GM19467 (cell line): ENCODE measurements at regions not wholly inside any gene's neighbourhood (a gene's known extent, or its start where the extent isn't known, plus 50 kb on each side); places are given as distances from the start of the nearest gene placed in this dataset.
"Not testable (repeated sequence)": the region's sequence is repeated elsewhere in the genome, so short reads cannot be mapped to it uniquely, and the experiment has no call there.

ENCODE experiments used
- ATAC-seq: cut with Tn5 transposase; IDR thresholded peaks from one replicate; pipeline ENCODE4 v1.9.1; 2021; ENCODE audit warnings: mild to moderate bottlenecking, moderate library complexity; ENCODE audit not compliant: unreplicated experiment

DNA sequence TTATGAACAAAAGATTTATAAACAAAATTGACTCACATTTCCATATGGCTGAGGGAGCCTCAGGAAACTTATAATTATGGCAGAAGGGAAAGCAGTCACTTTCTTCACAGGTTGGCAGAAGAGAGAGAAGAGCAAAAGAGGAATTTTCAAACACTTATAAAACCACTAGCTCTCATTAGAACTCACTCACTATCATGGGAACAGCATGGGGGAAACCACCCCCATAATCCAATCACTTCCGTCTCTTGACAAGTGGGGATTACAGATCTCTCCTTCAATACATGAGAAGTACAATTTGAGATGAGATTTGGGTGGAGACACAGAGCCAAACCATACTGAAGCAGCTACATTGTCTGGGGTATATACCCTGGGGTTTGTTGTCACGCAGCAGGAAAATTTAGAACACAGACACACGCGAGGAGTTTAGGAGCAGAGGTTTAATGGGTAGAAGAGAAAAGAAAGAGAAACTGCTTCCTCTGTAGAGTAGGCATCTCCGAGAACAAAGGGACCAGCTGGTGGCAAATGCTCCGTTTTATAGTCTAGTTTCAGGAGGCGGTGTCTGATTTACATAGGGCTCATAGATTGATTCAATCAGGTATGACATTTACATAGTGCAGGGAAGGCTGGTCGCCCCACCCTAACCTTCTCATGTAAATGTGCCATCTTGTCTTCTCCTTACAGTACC, 2277.7 kb upstream of the AGA start:
- no peak for ATAC-seq

DNA sequence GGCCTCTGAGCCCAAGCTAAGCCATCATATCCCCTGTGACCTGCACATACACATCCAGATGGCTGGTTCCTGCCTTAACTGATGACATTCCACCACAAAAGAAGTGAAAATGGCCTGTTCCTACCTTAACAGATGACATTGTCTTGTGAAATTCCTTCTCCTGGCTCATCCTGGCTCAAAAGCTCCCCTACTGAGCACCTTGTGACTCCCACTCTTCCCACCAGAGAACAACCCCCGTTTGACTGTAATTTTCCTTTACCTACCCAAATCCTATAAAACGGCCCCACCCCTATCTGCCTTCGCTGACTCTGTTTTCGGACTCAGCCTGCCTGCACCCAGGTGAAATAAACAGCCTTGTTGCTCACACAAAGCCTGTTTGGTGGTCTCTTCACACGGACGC, 2284.3 kb upstream of the AGA start:
- not testable (repeated sequence) for ATAC-seq

DNA sequence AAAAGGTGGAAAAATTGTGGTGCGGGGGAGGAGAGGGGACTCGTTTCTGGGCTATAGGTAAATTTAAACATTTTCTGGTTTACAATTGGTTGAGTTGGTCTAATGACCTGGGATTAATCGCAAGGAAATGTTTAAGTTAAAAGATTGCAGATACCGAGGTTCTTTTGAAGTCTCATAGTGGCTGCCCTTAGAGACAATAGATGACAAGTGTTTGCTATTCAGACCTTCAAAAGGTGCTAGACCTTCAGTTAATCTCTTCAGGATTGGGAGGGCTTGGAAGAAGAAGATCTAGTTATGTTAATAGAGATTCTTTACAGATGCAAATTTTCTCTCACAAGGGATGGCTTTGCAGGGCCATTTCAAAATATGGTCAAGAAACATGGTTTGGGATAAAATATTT, 2286.1 kb upstream of the AGA start:
- no peak for ATAC-seq

DNA sequence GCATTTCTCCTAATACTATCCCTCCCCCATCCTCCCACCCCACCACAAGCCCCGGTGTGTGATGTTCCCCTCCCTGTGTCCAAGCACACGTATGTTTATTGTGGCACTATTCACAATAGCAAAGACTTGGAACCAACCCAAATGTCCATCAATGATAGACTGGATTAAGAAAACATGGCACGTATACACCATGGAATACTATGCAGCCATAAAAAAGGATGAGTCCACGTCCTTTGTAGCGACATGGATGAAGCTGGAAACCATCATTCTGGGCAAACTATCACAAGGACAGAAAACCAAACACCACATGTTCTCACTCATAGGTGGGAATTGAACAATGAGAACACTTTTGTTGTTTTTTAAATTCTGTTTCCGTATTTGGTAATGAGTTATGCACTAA, 2294.6 kb upstream of the AGA start:
- not testable (repeated sequence) for ATAC-seq

DNA sequence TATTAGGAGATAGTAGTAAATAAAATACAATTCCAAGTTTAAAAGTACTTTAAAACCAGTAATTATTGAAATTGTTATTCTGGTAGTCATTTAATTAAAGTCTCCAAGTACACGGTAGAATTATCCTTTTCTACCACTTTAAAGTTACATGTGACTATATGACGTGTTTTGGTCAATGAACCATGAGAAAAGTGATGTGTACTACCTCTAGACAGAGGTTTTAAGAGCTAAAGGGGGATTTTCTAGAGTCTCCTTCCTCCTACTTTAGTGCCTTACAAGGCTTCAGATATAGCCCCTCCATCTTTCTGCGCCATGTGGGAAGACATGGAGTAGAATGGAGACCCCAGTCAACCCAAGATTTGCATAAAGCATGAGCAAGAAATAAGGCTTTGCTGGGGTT, 2296.6 kb upstream of the AGA start:
- ATAC-seq = no peak

DNA sequence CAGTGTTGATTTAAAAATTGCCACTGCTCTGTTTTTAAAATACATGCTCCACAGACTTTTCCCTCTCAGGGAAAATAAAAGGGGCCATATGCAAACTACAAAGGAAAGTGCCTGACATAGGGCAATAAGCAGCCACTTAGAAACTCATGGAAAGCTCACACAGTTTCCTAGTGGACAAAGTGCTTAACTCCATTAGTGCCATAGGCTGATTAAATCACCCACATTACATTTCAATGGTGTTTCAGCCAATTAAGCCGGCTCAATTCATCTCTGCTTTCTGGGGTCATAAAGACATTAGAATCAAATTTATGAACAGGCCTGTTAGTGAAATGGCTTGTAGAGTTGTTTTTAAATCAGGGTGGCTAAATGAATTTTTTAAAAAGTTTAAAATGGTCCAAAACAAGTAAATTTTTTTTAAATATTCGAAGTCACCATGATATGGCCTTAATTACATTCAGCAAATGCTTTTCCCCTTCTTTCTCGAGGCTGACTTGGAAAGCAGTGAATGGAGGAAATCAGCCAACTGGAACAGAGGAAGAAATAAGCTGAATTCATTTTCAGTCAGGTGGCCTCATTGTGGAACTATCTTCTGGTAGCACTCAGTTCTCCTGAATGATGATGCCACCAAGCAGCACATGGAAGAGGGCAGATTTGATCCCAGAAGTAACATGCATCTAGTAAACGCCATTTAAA, 2305.1 kb upstream of the AGA start:
- no peak for ATAC-seq

DNA sequence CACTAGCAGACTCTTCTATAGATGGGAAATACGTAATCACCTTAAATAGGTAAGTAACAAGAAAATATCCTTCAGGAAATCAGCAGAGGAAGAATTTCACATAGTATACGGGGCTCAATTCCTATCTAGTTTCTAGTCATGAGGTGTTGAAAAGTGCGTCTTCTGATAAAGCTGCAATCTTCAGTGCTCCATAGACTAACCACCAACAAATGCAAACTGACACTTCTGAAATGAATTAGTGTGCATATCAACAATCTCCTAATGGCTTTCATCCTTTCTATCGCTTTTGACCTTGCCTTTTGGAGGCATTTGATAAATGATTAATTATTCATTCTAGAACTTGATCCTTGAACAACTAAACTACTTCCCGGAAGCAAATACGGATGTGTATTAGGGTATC, 2306.6 kb upstream of the AGA start:
- ATAC-seq = no peak

DNA sequence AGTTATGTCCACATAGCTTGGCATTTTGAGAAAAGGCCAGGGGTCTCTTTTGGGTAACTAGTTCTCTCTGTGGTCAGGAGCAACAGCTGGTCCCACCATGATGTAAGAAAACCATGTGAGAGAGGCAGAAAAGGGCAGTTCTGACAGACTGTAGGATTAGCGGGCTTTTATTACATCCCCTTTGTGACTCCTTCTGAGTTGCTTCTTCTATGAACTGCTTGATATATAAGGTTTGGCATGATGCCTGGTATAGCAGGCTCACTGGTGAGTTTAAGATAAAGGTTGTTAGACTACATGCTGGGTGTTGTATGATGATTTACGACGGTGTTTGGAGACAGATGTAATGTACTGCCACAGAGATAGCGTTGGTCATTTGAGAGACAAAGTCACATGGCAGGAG, 2308.1 kb upstream of the AGA start:
- no peak for ATAC-seq

DNA sequence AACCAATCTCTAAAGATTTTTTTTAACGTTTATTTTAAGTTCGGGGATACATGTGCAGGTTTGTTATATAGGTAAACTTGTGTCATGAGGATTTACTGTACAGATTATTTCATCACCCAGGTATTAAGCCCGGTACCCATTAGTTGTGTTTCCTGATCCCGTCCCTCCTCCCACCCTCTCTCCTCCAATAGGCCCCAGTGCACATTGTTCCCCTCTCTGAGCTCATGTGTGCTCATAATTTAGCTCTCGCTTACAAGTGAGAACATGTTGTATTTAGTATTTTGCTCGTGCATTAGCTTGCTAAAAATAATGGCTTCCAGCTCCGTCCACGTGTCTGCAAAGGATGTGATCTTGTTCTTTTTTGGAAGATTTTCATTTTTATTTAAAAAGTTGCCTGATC, 2309.4 kb upstream of the AGA start:
- ATAC-seq = no peak

DNA sequence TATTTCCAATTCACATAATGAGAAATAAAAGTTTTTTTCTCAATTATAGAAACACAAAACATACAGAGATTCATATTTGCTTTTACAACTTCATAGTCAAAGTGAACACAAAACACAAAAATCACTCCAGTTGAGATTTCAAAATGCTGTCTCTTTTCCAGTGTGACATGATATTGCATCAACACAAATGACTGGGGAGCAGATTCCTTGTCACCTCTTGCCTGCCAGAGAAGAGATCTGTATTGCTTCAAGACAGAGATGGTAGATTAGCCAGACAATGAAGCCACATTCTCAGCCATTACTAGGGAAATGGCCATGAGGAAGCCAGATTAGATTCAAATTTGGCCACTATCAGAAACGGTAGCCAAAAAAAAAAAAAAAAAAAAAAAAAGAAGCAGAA, 2313.1 kb upstream of the AGA start:
- ATAC-seq = no peak

DNA sequence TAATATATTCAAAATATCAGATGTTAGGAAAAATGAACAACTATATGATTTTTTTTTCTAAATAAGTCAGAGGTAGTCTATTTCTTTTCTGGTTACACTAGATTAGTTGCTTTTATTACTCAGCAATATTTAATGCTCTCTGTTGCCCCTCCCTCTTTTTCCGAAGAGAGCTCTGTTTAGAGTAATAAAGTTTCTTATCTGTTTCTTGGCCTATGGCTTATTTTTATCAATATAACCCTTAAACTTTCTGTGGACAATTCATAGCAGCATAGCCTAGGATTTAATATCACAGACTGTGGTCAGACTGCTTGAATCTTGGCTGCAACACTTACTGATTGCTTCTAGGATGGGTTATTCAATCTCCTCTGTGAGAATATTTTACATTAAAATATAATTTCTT, 2315.4 kb upstream of the AGA start:
- ATAC-seq = no peak

DNA sequence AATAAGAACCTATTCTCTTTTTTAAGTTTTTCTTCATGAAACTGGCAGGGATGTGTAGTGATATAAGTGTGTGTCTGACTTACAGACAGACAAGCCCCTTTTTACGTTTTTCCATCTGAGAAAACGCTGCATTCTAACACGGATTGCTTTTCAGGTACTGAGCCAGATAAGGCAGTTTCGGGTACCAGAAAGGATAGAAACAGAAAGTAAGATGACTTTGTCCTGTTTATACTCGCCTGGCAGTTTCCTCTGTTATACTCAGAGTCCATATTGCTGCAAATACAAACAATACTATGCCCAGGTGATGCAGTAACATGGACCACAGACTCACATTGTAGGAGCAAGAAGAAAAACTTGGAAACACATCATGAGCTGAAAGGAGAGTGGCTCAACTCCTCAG, 2320.6 kb upstream of the AGA start:
- ATAC-seq = no peak

DNA sequence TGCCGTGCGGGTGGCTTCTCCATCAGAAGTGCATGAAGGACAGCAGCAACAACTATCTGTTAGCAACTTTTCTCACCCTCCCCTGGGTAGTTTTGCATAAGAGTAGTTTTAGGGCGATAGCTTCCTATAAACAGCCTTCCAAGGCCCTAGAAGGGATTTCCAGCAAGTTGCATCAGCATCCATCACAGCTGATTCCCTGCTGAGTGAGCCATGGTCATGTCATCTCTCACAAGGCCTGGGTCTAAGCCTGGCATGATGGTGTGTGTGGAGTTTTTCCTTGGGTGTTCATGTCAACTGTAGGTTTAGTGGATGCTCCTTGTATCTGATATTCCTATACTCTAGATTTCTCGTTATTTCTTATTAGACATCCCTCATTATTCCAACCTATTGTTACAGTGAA, 2324.7 kb upstream of the AGA start:
- ATAC-seq = no peak

DNA sequence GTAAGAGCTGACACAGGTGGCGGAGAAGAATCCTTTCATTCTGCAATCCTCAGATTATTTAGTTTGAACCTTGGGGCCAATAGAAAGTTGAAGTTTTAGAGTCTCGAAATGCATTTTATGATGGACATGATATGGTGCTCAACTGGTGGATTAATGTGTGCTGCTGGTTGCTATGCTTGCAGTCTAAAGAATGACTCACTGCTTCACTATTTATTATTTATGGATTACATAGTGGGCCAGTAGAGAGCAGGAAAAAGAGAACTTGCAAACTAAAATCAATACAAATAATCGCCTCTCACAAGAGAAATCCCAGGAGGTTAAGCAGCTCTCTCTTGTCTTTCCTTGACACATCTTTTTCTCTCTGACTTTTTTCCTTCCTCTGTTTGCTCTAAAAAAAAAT, 2326.8 kb upstream of the AGA start:
- no peak for ATAC-seq

DNA sequence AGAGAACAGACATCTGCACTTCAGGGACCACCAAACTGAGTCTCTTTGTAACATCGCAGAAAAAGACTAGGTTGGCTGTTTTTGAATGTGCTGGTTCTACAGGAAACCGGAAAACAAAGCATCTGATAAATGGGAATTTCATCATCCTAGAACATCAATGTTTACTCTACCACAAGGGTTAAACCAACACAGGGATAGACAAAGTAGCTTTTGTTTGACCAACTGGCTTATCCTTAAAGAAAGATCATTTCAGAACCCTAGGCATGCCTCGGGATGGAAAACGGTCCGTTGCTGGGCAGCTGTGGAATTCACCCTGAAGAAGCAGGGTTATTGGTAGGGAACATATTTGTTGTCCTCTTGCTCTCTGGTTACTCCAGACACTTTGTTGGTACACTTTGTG, 2355.5 kb upstream of the AGA start:
- ATAC-seq = no peak

DNA sequence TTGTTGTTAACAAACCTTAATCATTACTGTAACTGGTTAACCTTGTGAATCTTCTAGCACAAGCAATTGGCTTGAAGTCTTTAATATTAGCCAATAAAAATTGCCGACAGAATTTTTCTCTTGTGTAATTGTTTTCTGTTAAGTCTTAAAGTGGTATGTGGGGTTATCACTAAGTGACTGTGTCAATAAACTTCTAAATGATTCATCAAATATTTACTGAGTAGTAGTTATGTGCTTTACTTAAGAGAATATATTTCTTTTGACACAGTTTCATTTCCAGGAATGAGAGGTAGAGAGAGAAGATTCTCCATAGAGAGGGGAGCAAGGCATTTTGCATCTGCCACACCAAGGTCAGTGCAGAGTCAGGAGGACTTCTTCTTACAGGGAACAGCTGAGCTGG, 2361.6 kb upstream of the AGA start:
- ATAC-seq = no peak

DNA sequence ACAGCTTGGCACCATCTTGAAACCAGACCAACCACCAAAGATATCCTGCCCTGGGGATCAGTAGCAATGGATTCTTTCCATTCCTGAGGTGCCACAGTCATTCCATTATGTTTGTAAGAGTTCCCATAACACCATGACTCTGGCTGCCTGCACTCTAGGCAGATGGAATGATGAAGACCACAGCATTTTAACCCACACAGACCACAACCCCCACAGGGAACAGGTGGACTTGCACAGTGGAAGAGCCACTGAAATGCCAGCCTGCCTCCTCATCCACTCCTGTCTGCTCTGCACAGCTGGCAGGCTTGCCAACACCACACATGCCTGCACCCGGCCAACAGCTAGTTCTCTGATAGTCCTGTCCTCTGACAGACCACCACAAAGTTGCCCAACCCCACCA, 2362.2 kb upstream of the AGA start:
- ATAC-seq = no peak

DNA sequence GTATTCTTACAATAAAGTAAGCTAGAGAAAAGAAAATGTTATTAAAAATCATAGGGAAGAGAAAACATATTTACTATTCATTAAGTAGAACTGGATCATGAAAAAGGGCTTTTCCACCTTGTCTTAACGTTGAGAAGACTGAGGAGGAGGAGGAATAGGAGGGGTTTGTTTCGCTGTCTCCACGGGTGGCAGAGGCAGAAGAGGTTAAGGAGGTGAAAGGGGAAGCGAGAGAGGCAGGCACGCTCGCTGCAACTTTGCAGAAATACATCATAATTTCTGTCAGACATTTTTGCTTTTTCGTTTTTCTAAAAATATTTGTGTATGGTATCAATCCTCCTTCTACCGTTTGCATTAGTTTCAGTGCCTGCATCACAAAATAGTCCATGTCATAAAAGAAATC, 2375.1 kb upstream of the AGA start:
- ATAC-seq = no peak

DNA sequence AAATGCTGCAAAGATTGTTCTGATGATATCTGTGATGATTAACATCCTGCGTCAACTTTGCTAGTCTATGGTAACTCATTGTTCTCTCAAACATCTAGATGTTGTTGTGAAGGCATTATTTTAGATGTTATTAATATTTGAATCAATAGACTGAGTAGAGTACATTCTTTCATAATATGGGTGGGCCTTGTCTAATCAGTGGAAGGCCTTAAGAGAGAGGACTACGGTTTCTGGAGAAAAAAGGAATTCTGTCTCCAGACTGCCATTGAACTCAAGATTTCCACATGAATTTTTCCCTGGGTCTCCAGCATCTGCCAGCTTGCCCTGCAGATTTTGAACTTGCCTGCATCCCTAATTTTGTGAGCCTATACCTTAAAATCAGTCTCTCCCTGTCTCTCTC, 2381.1 kb upstream of the AGA start:
- ATAC-seq = no peak

DNA sequence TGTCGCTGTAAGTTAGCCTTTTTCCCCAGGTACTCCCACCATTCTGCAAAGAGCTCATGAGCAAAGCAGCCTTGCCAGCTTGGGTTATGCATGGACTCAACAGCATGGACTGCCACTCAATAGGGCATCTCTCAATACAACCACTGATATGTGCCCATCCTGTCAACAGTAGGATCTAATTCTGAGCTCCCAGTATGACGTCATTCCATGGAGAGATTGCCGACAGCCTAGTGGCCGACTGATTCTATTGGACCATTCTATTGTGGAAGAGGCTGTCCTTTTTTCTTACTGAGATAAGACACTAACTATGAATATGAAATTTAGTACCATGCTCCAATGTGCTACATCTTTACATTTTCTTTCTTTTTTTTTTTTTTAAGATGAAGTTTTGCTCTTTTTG, 2389.0 kb upstream of the AGA start:
- no peak for ATAC-seq

DNA sequence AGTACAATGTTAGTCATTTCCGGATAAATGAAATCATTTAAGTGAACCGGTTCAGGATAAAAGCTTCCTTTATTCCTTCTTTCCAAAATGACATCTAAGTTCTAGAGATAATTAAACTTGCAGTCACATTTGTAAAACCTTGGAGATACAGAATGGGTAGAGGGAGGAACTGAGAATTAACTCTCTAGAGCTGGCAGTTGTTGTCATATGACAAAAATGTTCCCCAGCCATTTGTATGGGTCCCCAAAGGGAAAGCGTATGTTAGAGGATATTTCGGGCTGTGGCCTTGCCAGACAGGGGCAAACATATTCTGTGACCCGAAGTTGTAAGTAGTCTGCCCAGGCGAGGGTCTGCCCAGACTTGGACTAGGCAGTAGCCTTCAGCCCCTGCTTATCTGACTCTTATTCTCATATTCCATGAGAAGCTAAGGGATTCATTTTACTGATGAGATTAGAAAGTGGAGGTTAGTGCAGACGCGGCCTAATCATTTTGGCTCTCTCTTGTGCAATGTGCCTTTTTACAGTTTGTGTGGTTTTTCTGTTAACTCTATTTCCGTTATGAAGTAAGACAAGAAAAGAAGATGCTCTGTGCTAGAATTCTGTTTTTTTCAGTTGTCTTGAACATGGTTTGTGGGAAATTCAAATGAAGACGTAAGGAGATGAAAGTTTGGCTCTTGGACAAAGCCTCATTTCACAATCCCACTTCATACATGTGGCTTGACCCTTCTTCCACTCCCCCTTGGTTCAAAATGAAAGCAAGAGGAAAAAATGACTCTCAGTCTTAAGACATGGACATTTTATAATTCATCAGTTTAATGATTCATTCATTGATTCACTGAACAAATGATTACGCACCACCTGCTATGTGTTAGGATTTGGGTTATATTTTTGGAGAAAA, 2394.2 kb upstream of the AGA start:
- ATAC-seq = no peak

DNA sequence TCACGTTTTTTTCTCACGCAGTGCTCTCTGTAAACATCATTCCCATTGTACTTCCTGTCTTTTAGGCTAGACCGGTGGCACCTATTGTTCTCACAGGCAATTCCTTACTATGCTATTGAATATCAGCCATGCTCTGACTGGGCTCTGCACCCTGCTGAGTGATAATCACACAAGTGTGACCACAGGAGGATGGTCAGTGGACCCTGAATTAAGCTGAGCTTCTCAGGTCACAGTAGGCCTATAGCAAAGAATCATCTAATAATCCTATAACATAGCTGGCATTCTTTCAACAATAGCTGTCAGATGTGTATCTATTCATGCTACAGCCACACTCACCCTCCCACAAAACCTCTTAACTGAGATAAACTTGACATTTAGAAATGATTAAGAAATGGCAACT, 2399.8 kb upstream of the TENM3 start:
- ATAC-seq = no peak
